Heart right ventricle (tissue), 16 donors: ENCODE measurements at regions not wholly inside any gene's neighbourhood (a gene's known extent, or its start where the extent isn't known, plus 50 kb on each side); places are given as distances from the start of the nearest gene placed in this dataset.

ENCODE experiments used
- ATAC-seq, 8 donors: fragments of 200-7000 bp; cut with Tn5 transposase; one replicate each; pipeline ENCODE4 v1.9.1; 2020; ENCODE audit warnings: mild to moderate bottlenecking in 8 of 8, moderate library complexity in 8 of 8, moderate number of reproducible peaks in 1 of 8
- DNase-seq, 2 donors: peaks; one replicate each; pipeline ENCODE4 v3.0.0-alpha.2; 2020
- H3K27ac ChIP-seq, 10 donors: fragments of 200-600 bp; sonication (generic) in 2 of 10; one replicate each; pipeline versions ENCODE4 v1.5.0 to v1.8.0; 2020 to 2022; ENCODE audit warnings: mild to moderate bottlenecking in 3 of 10
- H3K27me3 ChIP-seq, 7 donors: fragments of 200-600 bp; one replicate each; pipeline ENCODE4 v1.8.0; 2021 to 2022; ENCODE audit warnings: mild to moderate bottlenecking in 2 of 7
- H3K36me3 ChIP-seq, 9 donors: fragments of 200-600 bp; sonication (generic) in 1 of 9; one replicate each; pipeline versions ENCODE4 v1.5.0 to v1.8.0; 2020 to 2022; ENCODE audit warnings: mild to moderate bottlenecking in 2 of 9
- H3K4me1 ChIP-seq, 9 donors: fragments of 200-600 bp; sonication (generic) in 1 of 9; one replicate each; pipeline versions ENCODE4 v1.5.0 to v1.8.0; 2020 to 2022; ENCODE audit warnings: mild to moderate bottlenecking in 4 of 9
- H3K4me3 ChIP-seq, 10 donors: fragments of 200-600 bp; sonication (generic) in 2 of 10; one replicate each; pipeline versions ENCODE4 v1.5.0 to v1.8.0; 2020 to 2022; ENCODE audit warnings: mild to moderate bottlenecking in 7 of 10, moderate library complexity in 2 of 10
- H3K9me3 ChIP-seq, 11 donors: fragments of 200-600 bp in 10 of 11; sonication (generic) in 2 of 11; one replicate each; pipeline versions ENCODE4 v1.5.0 to v1.8.0; 2013 to 2022; ENCODE audit warnings: mild to moderate bottlenecking in 2 of 11, control low read depth in 1 of 11, moderate library complexity in 1 of 11
- WGBS, 2 donors: extraction: QIAGEN DNeasy Blood & Tissue Kit; methylation state at CpG; one replicate each; pipeline ENCODE4 v1.1.7; 2013; ENCODE audit warnings: inconsistent platforms in 1 of 2; 5-methylcytosine and 5-hydroxymethylcytosine counted together
- intact Hi-C, 10 donors: fragments of 100-400 bp; cut with DNase I; formaldehyde crosslinking; loops; one replicate each; pipeline versions ENCODE4 v1.11.1 to v1.14.2; 2022
- TF ChIP-seq, protein P1 (sequence below), 9 donors: fragments of 200-600 bp; sonication (generic) in 2 of 9; IDR thresholded peaks; one replicate each; pipeline versions ENCODE4 v1.5.0 to v1.8.0; 2021 to 2022; ENCODE audit warnings: antibody characterized with exemption in 9 of 9, mild to moderate bottlenecking in 5 of 9, moderate library complexity in 1 of 9
- donor health status: Arrhythmogenic right ventricular cardiomyopathy.
- donor health status: ischemic (EF 13 %, LVEDD 7.1; RV severe dilation, severe dysfunction).
- donor health status: healthy with polysubstance abuse.
- donor health status: DM: no; HTN: yes; CAD: no.
- donor health status: DM: no; HTN: no; CAD: no.
- donor health status: ischemic (EF 25% LVEDD 6.9; RV normal size, moderate dysfunction).
- donor health status: ischemic (EF 25% LVEDD 5.7; RV mildly dilated, moderate dysfunction).
- donor health status: healthy.
- donor health status: DM: yes; HTN: yes; CAD: no.
- donor health status: Ischemic cardiomyopathy.
- donor health status: ischemic (EF 35%, LVEDD 5.7; RV mildly dilated, moderate dysfunction).
- donor health status: nonischemic (EF 11% LVEDD 7.7; RV severe dilation, severe dysfunction).
- donor health status: DM: yes; HTN: yes; CAD: no.
- donor health status: PGD.
- donor health status: ischemic (EF 29% LVEDD 5.4; RV normal size, mild dysfunction).
- donor health status: nonischemic (EF 23%, LVEDD 6.1; RV moderate dilation, normal function).

DNA sequence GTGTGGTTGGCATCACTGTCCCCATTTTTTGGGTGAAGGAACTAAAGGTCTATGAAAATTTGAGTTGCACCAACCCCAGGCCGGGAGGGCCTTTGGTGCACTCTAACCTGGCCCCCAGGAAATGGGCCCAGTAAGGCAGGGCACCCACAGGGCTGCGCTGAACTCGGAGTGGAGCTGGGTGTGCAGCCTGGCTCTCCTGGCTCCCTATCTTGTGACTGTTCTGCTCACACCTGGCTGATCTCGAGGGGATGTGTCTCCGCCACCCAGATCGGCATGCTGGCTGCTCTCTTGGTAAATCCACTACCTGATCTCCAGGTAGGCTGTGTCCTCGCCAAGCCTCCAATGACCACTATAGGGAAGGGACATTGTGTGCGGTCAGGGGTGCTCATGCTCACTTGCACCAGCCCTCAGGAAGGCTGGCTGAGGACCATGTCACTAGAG, 259.8 kb downstream of the NSG2 start:
- Histone ChIP-seq H3K27ac (no peak overlapping the region), H3K4me1 (peaks cover 0 to 22% (median 3%) of the 10 kb centered on the region in 9 donors), H3K4me3 (no peak overlapping the region), H3K36me3 (no peaks in the 10 kb centered on the region), H3K9me3 (no peaks in the 10 kb centered on the region), H3K27me3 (peaks cover 0 to 60% (median 29%) of the 10 kb centered on the region in 7 donors)
- 82 to 85% methylated on average over 8 of the region's 8 CpGs for WGBS, 2 donors
- intact Hi-C loops: no loop called here
- TF ChIP-seq, protein P1, sequence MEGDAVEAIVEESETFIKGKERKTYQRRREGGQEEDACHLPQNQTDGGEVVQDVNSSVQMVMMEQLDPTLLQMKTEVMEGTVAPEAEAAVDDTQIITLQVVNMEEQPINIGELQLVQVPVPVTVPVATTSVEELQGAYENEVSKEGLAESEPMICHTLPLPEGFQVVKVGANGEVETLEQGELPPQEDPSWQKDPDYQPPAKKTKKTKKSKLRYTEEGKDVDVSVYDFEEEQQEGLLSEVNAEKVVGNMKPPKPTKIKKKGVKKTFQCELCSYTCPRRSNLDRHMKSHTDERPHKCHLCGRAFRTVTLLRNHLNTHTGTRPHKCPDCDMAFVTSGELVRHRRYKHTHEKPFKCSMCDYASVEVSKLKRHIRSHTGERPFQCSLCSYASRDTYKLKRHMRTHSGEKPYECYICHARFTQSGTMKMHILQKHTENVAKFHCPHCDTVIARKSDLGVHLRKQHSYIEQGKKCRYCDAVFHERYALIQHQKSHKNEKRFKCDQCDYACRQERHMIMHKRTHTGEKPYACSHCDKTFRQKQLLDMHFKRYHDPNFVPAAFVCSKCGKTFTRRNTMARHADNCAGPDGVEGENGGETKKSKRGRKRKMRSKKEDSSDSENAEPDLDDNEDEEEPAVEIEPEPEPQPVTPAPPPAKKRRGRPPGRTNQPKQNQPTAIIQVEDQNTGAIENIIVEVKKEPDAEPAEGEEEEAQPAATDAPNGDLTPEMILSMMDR (IDR thresholded peaks at IDR 0.05): no peak
- no peak for ATAC-seq
- no peak for DNase-seq

DNA sequence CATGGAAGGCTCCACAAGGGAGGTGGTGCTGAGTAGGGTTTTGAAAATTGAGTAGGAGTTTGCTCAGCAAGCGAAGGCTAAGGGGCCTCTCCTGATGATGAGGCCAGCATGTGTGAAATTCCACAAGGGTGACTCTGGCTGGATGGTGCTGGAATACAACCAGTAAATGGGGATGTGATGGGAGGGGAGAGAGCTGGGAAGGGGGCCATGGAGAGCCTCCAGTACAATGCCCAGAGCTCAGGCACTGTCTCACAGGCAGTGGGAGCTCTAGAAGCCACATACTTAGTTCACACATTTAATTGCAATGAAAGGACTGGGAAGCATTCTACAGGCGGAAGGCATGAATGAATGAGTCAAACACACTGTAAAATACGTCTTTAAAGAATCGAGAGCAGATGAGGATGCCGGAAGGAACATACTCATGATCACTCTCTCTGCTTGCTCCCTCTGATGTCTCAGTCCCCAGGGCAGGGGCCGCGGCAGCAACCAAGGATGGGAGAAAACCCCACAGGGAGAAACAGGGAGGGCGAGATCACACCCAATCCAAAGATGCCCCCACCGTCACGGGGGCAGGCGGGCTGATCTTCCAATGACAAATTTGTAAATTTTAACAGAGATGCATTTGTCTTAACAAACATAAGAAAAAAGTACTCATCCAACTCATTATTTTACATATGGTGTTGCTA, 261.0 kb downstream of the NSG2 start:
- H3K36me3 ChIP-seq: no peaks in the 10 kb centered on the region
- no peaks in the 10 kb centered on the region for H3K9me3 ChIP-seq
- DNase-seq: no peak
- TF ChIP-seq, protein P1 (IDR thresholded peaks at IDR 0.05): no peak
- no peak overlapping the region for H3K4me3 ChIP-seq
- no peak overlapping the region for H3K27ac ChIP-seq
- H3K27me3 ChIP-seq: peaks cover 0 to 63% (median 31%) of the 10 kb centered on the region in 7 donors
- 77 to 79% methylated on average over 11 of the region's 11 CpGs for WGBS, 2 donors
- H3K4me1 ChIP-seq: peaks cover 0 to 12% (median 1%) of the 10 kb centered on the region in 9 donors
- intact Hi-C loops: no loop called here
- no peak for ATAC-seq

DNA sequence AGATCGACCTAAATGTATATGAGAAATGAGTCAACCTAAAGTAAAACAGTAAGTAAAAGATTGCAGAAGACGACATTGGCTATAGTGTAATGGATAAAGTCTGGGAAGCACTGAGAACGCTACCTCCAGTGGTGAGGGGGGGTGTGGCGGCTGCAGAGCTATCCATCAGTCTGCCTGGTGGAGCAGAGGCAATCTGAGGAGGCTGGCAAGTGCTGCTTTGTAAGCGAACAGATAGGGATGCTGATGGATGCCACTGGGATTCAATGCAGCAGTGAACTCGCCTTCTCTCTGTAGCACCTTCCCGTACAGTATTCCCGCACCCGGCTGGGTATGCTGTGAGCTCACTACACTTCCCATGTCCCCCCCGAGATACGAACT, 261.5 kb downstream of the NSG2 start:
- H3K27ac ChIP-seq: no peak overlapping the region
- intact Hi-C loops: no loop called here
- ATAC-seq: no peak
- 57 to 59% methylated on average over 11 of the region's 11 CpGs for WGBS, 2 donors
- no peaks in the 10 kb centered on the region for H3K36me3 ChIP-seq
- peaks cover 0 to 62% (median 34%) of the 10 kb centered on the region in 7 donors for H3K27me3 ChIP-seq
- TF ChIP-seq, protein P1 (IDR thresholded peaks at IDR 0.05): no peak
- no peak overlapping the region for H3K4me3 ChIP-seq
- H3K9me3 ChIP-seq: no peaks in the 10 kb centered on the region
- no peak for DNase-seq
- peaks cover 0 to 12% (median 6%) of the 10 kb centered on the region in 9 donors for H3K4me1 ChIP-seq

DNA sequence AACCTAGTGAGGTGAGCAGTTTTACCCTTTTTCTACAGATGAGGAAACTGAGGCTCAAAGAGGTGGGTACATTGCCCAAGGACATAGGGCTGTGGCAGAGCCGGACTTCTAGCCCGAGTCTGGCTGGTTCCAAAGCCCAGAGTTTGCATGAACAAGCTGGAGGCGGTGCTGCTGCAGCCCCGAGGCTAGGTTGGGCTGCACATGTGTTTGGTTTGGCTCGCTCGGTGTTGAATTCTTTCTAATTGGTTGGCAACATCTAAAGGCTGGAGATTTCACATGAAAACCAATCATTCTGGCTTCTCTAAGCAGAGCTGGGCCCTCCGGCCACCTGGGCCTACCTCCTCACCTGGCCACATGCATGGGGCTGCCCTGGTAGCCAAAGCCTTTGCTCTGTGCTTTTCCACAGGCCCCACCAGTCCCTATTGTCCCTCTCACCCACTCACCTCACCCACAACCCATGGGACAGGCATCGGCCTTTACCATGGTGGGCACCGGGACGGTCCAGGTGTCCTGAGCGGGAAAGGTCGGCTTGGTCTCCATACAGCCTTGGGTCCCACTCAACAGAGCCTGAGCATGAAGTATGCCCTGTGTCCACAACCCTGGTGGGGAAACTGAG, 262.3 kb downstream of the NSG2 start:
- intact Hi-C loops: no loop called here
- Histone ChIP-seq H3K36me3 (no peaks in the 10 kb centered on the region), H3K4me3 (no peak overlapping the region), H3K27ac (no peak overlapping the region), H3K27me3 (peaks cover 0 to 62% (median 35%) of the 10 kb centered on the region in 7 donors), H3K9me3 (no peaks in the 10 kb centered on the region), H3K4me1 (peaks cover 0 to 14% (median 7%) of the 10 kb centered on the region in 9 donors)
- TF ChIP-seq, protein P1 (IDR thresholded peaks at IDR 0.05): no peak
- DNase-seq (no peak), ATAC-seq (no peak)
- 80 to 86% methylated on average over 12 of the region's 12 CpGs for WGBS, 2 donors
